IMR-90 (cell line): ENCODE measurements at regions not wholly inside any gene's neighbourhood (a gene's known extent, or its start where the extent isn't known, plus 50 kb on each side); places are given as distances from the start of the nearest gene placed in this dataset.

ENCODE experiments used
- ATAC-seq: fragments of 200-7000 bp; cut with Tn5 transposase; 2 replicates; pipeline ENCODE4 v1.9.1; 2020; ENCODE audit warnings: low read depth, mild to moderate bottlenecking, moderate library complexity
- BruUV-seq: library from RNA; stranded (reverse); fragments of 400-500 nt; replicated peaks from 2 replicates; lab custom pipeline; 2021; lab: Mats Ljungman, UMichigan
- CTCF ChIA-PET: fragments of 300-600 bp; formaldehyde crosslinking; extraction: SDS; loops from one replicate; lab custom pipeline; 2021; ENCODE audit warnings: antibody characterized with exemption; lab: Yijun Ruan, JAX
- POLR2A ChIA-PET: fragments of 300-600 bp; sonication (Branson Sonifier 250); formaldehyde crosslinking; loops from one replicate; lab custom pipeline; 2022; ENCODE audit warnings: antibody characterized with exemption; ENCODE audit not compliant: unreplicated experiment; lab: Charles Lee
- DNase-seq: peaks from one replicate; pipeline ENCODE4 v3.0.0; 2013
- H2AFZ ChIP-seq: replicated peaks from 2 replicates; pipeline ENCODE3; 2013; ENCODE audit warnings: low read length, mild to moderate bottlenecking; ENCODE audit not compliant: poor library complexity
- H2AK5ac ChIP-seq: 2 replicates; pipeline ENCODE4 v1.6.1; 2013; ENCODE audit warnings: low read depth, low read length, inconsistent platforms
- H2AK9ac ChIP-seq: replicated peaks from 2 replicates; pipeline ENCODE3; 2013; ENCODE audit warnings: mild to moderate bottlenecking, low read depth, low read length, moderate library complexity; ENCODE audit not compliant: poor library complexity
- H2BK120ac ChIP-seq: 2 replicates; pipeline ENCODE4 v1.6.1; 2013; ENCODE audit warnings: low read depth, low read length, inconsistent platforms
- H2BK15ac ChIP-seq: 3 replicates; pipeline ENCODE4 v1.6.1; 2013; ENCODE audit warnings: low read depth, low read length, inconsistent platforms
- H2BK20ac ChIP-seq: 2 replicates; pipeline ENCODE4 v1.6.1; 2013; ENCODE audit warnings: low read depth, mild to moderate bottlenecking, inconsistent platforms, low read length, moderate library complexity
- H2BK5ac ChIP-seq: 2 replicates; pipeline ENCODE4 v1.6.1; 2013; ENCODE audit warnings: mild to moderate bottlenecking, low read depth, low read length, inconsistent platforms; ENCODE audit not compliant: poor library complexity, severe bottlenecking
- H3K14ac ChIP-seq: replicated peaks from 2 replicates; pipeline ENCODE4 v1.6.1; 2013; ENCODE audit warnings: low read depth, low read length, inconsistent platforms
- H3K18ac ChIP-seq: 2 replicates; pipeline ENCODE4 v1.6.1; 2013; ENCODE audit warnings: low read depth, low read length, control low read depth
- H3K23ac ChIP-seq: 2 replicates; pipeline ENCODE4 v1.6.1; 2013; ENCODE audit warnings: low read depth, low read length, inconsistent platforms
- H3K27ac ChIP-seq: 2 replicates; pipeline ENCODE4 v1.5.1; 2013; ENCODE audit warnings: mild to moderate bottlenecking, control low read depth, low read length; ENCODE audit not compliant: insufficient read depth
- H3K27me3 ChIP-seq: 2 replicates; pipeline ENCODE4 v1.6.1; 2013; ENCODE audit warnings: low read length; ENCODE audit not compliant: control insufficient read depth, insufficient read depth
- H3K36me3 ChIP-seq: 2 replicates; pipeline ENCODE4 v1.6.1; 2013; ENCODE audit warnings: low read length, mixed read lengths; ENCODE audit not compliant: control insufficient read depth, insufficient read depth
- H3K4ac ChIP-seq: 2 replicates; pipeline ENCODE4 v1.6.1; 2013; ENCODE audit warnings: low read depth, low read length, inconsistent platforms
- H3K4me1 ChIP-seq: 2 replicates; pipeline ENCODE4 v1.6.1; 2013; ENCODE audit warnings: low read length, mixed read lengths; ENCODE audit not compliant: control insufficient read depth, insufficient read depth
- H3K4me2 ChIP-seq: 2 replicates; pipeline ENCODE4 v1.6.1; 2013; ENCODE audit warnings: low read depth, mild to moderate bottlenecking, control low read depth, low read length, moderate library complexity
- H3K4me3 ChIP-seq: 2 replicates; pipeline ENCODE4 v1.5.1; 2013; ENCODE audit warnings: low read depth, mild to moderate bottlenecking, control low read depth, low read length, moderate library complexity; ENCODE audit not compliant: insufficient read depth
- H3K56ac ChIP-seq: 2 replicates; pipeline ENCODE4 v1.6.1; 2013; ENCODE audit warnings: low read length, inconsistent platforms; ENCODE audit not compliant: insufficient read depth; ENCODE audit errors: extremely low read depth
- H3K79me1 ChIP-seq, 2 experiments: 2 replicates each; pipeline ENCODE4 v1.6.1; 2013; ENCODE audit warnings: low read length in 2 of 2, inconsistent platforms in 1 of 2, low read depth in 1 of 2
- H3K9ac ChIP-seq: 2 replicates; pipeline ENCODE4 v1.6.1; 2013; ENCODE audit warnings: low read depth, low read length, control low read depth
- H3K9me1 ChIP-seq: 2 replicates; pipeline ENCODE4 v1.6.1; 2013; ENCODE audit warnings: low read length, inconsistent platforms; ENCODE audit not compliant: insufficient read depth
- H3K9me3 ChIP-seq: 2 replicates; pipeline ENCODE4 v1.6.1; 2013; ENCODE audit warnings: low read length; ENCODE audit not compliant: control insufficient read depth, insufficient read depth
- H4K20me1 ChIP-seq: 2 replicates; pipeline ENCODE4 v1.6.1; 2013; ENCODE audit warnings: low read length, inconsistent platforms; ENCODE audit not compliant: insufficient read depth
- H4K5ac ChIP-seq: 2 replicates; pipeline ENCODE4 v1.6.1; 2013; ENCODE audit warnings: mild to moderate bottlenecking, low read depth, low read length, control low read depth
- H4K8ac ChIP-seq, 2 experiments: 2 replicates each; pipeline ENCODE4 v1.6.1; 2013; ENCODE audit warnings: low read depth in 2 of 2, low read length in 2 of 2, control low read depth in 1 of 2, inconsistent platforms in 1 of 2
- H4K91ac ChIP-seq: 2 replicates; pipeline ENCODE4 v1.6.1; 2013; ENCODE audit warnings: low read depth, low read length, inconsistent platforms; ENCODE audit not compliant: insufficient read depth
- BHLHE40 ChIP-seq: fragments of 150-350 bp; IDR thresholded peaks from 2 replicates; pipeline ENCODE4 v1.6.1; 2016; ENCODE audit warnings: mild to moderate bottlenecking, low read depth, low read length
- CHD1 ChIP-seq: IDR thresholded peaks from 2 replicates; pipeline ENCODE4 v1.6.1; 2012; ENCODE audit warnings: low read depth, low read length, improper control_type of control experiment
- FOS ChIP-seq: fragments of 150-350 bp; IDR thresholded peaks from 2 replicates; pipeline ENCODE4 v1.6.1; 2016; ENCODE audit warnings: low read depth, low read length
- MAFK ChIP-seq: IDR thresholded peaks from 2 replicates; pipeline ENCODE4 v1.6.1; 2012; ENCODE audit warnings: low read depth, low read length, improper control_type of control experiment
- MAZ ChIP-seq: IDR thresholded peaks from 2 replicates; pipeline ENCODE4 v1.6.1; 2012; ENCODE audit warnings: low read depth, mild to moderate bottlenecking, low read length, improper control_type of control experiment, moderate library complexity, borderline replicate concordance
- MXI1 ChIP-seq: IDR thresholded peaks from 2 replicates; pipeline ENCODE4 v1.6.1; 2012; ENCODE audit warnings: low read depth, mild to moderate bottlenecking, low read length, moderate library complexity, borderline replicate concordance
- NFE2L2 ChIP-seq: fragments of 150-350 bp; IDR thresholded peaks from 2 replicates; pipeline ENCODE4 v1.6.1; 2016; ENCODE audit warnings: low read depth, mild to moderate bottlenecking, low read length
- POLR2A ChIP-seq: IDR thresholded peaks from 2 replicates; pipeline ENCODE4 v1.6.1; 2012; ENCODE audit warnings: mild to moderate bottlenecking, low read depth, low read length
- RAD21 ChIP-seq: IDR thresholded peaks from 2 replicates; pipeline ENCODE4 v1.6.1; 2012; ENCODE audit warnings: low read length, improper control_type of control experiment
- RCOR1 ChIP-seq: IDR thresholded peaks from 2 replicates; pipeline ENCODE4 v1.6.1; 2012; ENCODE audit warnings: mild to moderate bottlenecking, low read length, improper control_type of control experiment; ENCODE audit not compliant: insufficient replicate concordance
- RFX5 ChIP-seq: IDR thresholded peaks from 2 replicates; pipeline ENCODE4 v1.8.0; 2012; ENCODE audit warnings: low read depth, mild to moderate bottlenecking, low read length, moderate library complexity
- SMC3 ChIP-seq: fragments of 150-350 bp; IDR thresholded peaks from 2 replicates; pipeline ENCODE4 v1.6.1; 2016; ENCODE audit warnings: low read depth, mild to moderate bottlenecking, antibody characterized with exemption, low read length, moderate library complexity
- WGBS, 2 experiments: methylation state at CpG; one replicate each; pipeline versions ENCODE4 v1.1.5 to v1.1.7; 2013; ENCODE audit warnings: missing lambda C conversion rate in 2 of 2; ENCODE audit not compliant: insufficient read length in 1 of 2; ENCODE audit errors: extremely low coverage in 2 of 2; 5-methylcytosine and 5-hydroxymethylcytosine counted together
- dilution Hi-C: fragments of 300-500 bp; cut with HindIII; formaldehyde crosslinking; loops from one replicate; pipeline ENCODE4 v1.14.3; 2018; ENCODE audit warnings: low sequenced_read_pairs; ENCODE audit not compliant: unreplicated experiment
- in situ Hi-C: fragments of 300-500 bp; cut with MboI; formaldehyde crosslinking; loops from 3 replicates; pipeline ENCODE4 v1.14.3; 2019; ENCODE audit warnings: low sequenced_read_pairs, inconsistent platforms, mixed read lengths
- intact Hi-C: fragments of 100-400 bp; cut with micrococcal nuclease; formaldehyde crosslinking; loops from 2 replicates; pipeline ENCODE4 v1.10.0; 2022
- TF ChIP-seq, protein P1 (sequence below): fragments of 150-350 bp; IDR thresholded peaks from 2 replicates; pipeline ENCODE4 v1.6.1; 2017; ENCODE audit warnings: mild to moderate bottlenecking, antibody characterized with exemption, low read length, low read depth

DNA sequence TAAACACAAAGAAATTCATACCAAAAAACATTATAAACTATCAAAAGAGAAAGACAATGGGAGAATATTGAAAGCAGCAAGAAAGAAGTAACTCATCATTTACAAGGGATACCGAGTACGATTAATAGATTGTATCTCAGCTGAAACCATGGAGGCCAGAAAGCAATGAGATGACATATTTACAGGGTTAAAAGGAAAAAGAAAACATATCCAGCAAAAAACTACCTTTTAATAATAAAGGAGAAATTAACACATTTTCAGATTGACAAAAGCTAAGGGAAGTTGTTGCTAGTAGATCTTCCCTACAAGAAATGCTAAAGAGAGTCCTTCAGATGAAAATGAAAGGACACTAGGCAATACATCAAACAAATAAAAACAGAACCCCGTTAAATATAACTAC lies 364.8 kb upstream of the TNC start:
- ATAC-seq = no peak
- in situ Hi-C loops (no loop called here), dilution Hi-C loops (no loop called here), intact Hi-C loops (no loop called here)
- Histone ChIP-seq H4K8ac (no peak overlapping the region), H3K9me3 (no peaks in the 10 kb centered on the region), H3K23ac (no peak overlapping the region), H4K91ac (no peak overlapping the region), H4K5ac (no peak overlapping the region), H2AK9ac (no peak overlapping the region), H2BK120ac (no peak overlapping the region), H4K20me1 (no peaks in the 10 kb centered on the region), H2AK5ac (no peak overlapping the region), H3K4me2 (no peak overlapping the region), H3K9ac (no peak overlapping the region), H2BK5ac (no peak overlapping the region), H3K36me3 (no peaks in the 10 kb centered on the region), H3K18ac (no peak overlapping the region), H3K14ac (no peak overlapping the region), H3K4me1 (peaks cover 3% of the 10 kb centered on the region; the same call in 1 of the 2 replicates), H2AFZ (no peak overlapping the region), H3K79me1 (no peaks in the 10 kb centered on the region), H3K27ac (no peak overlapping the region), H2BK20ac (no peak overlapping the region), H3K4me3 (no peak overlapping the region), H3K27me3 (no peaks in the 10 kb centered on the region), H3K4ac (no peak overlapping the region), H3K9me1 (no peaks in the 10 kb centered on the region; the same call in 1 of the 2 replicates), H2BK15ac (no peak overlapping the region), H3K56ac (no peak overlapping the region)
- TF ChIP-seq CHD1 (no peak), MAFK (no peak), NFE2L2 (no peak), RFX5 (no peak), MAZ (no peak), FOS (no peak), SMC3 (no peak), MXI1 (no peak), POLR2A (no peak), BHLHE40 (no peak), RCOR1 (no peak), RAD21 (no peak)
- TF ChIP-seq, protein P1, sequence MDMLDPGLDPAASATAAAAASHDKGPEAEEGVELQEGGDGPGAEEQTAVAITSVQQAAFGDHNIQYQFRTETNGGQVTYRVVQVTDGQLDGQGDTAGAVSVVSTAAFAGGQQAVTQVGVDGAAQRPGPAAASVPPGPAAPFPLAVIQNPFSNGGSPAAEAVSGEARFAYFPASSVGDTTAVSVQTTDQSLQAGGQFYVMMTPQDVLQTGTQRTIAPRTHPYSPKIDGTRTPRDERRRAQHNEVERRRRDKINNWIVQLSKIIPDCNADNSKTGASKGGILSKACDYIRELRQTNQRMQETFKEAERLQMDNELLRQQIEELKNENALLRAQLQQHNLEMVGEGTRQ = no peak
- WGBS, 2 experiments = no CpG with 5 or more reads among the region's 3 CpGs
- no peak for DNase-seq
- CTCF ChIA-PET = no interaction called here
- POLR2A ChIA-PET = no interaction called here
- BruUV-seq = no TSS peak
